Neuronal stem cell (in vitro differentiated cells): ENCODE measurements at regions not wholly inside any gene's neighbourhood (a gene's known extent, or its start where the extent isn't known, plus 50 kb on each side); places are given as distances from the start of the nearest gene placed in this dataset.
A peak's percentile ranks its signal among the peaks of the same experiment; 100 is the strongest.

Experiments
- DNase-seq: peaks from one replicate; pipeline ENCODE4 v3.0.0-alpha.2; 2013; ENCODE audit warnings: low spot score
- H2AFZ ChIP-seq: one replicate; pipeline ENCODE4 v1.6.1; 2013; ENCODE audit warnings: mild to moderate bottlenecking, low read length, inconsistent platforms
- H2AK5ac ChIP-seq: 2 replicates; pipeline ENCODE4 v1.6.1; 2013; ENCODE audit warnings: low read depth, mild to moderate bottlenecking, inconsistent platforms, low read length, moderate library complexity, mixed read lengths
- H2BK120ac ChIP-seq: 2 replicates; pipeline ENCODE4 v1.6.1; 2013; ENCODE audit warnings: low read depth, mild to moderate bottlenecking, inconsistent platforms, low read length, moderate library complexity, mixed read lengths
- H2BK12ac ChIP-seq: one replicate; pipeline ENCODE4 v1.6.1; 2013; ENCODE audit warnings: low read length, inconsistent platforms
- H2BK15ac ChIP-seq: 2 replicates; pipeline ENCODE4 v1.6.1; 2013; ENCODE audit warnings: mild to moderate bottlenecking, low read length, inconsistent platforms, mixed read lengths
- H2BK5ac ChIP-seq: one replicate; pipeline ENCODE4 v1.6.1; 2013; ENCODE audit warnings: inconsistent platforms, mild to moderate bottlenecking, low read length, moderate library complexity
- H3K14ac ChIP-seq: one replicate; pipeline ENCODE4 v1.6.1; 2013; ENCODE audit warnings: low read length, inconsistent platforms
- H3K18ac ChIP-seq: 2 replicates; pipeline ENCODE4 v1.6.1; 2013; ENCODE audit warnings: low read length, inconsistent platforms
- H3K23ac ChIP-seq: 2 replicates; pipeline ENCODE4 v1.6.1; 2013; ENCODE audit warnings: low read depth, mild to moderate bottlenecking, mixed read lengths, low read length, inconsistent platforms; ENCODE audit not compliant: poor library complexity
- H3K27ac ChIP-seq: replicated peaks from 3 replicates; pipeline ENCODE4 v1.5.1; 2013; ENCODE audit warnings: low read length, inconsistent platforms
- H3K27me3 ChIP-seq, 3 experiments: 2 replicates each; pipeline ENCODE4 v1.6.1; 2013; ENCODE audit warnings: low read length in 3 of 3, mild to moderate bottlenecking in 2 of 3, inconsistent platforms in 1 of 3, low read depth in 1 of 3, mixed read lengths in 1 of 3, moderate library complexity in 1 of 3; ENCODE audit not compliant: control insufficient read depth in 3 of 3, insufficient read depth in 3 of 3
- H3K36me3 ChIP-seq, 2 donors: replicated peaks in 1 of 2; 2 replicates each; pipeline ENCODE4 v1.6.1; 2013; ENCODE audit warnings: low read length in 2 of 2; ENCODE audit not compliant: control insufficient read depth in 2 of 2, insufficient read depth in 2 of 2
- H3K4ac ChIP-seq: 2 replicates; pipeline ENCODE4 v1.6.1; 2013; ENCODE audit warnings: inconsistent platforms, mild to moderate bottlenecking, low read length, moderate library complexity
- H3K4me1 ChIP-seq, 2 donors: 1 replicate in 1 of 2; 2 replicates in 1 of 2; pipeline ENCODE4 v1.6.1; 2013; ENCODE audit warnings: low read length in 2 of 2, low read depth in 1 of 2; ENCODE audit not compliant: control insufficient read depth in 2 of 2, insufficient read depth in 1 of 2
- H3K4me2 ChIP-seq: one replicate; pipeline ENCODE4 v1.6.1; 2013; ENCODE audit warnings: mild to moderate bottlenecking, low read length, inconsistent platforms; ENCODE audit not compliant: insufficient read depth, poor library complexity, severe bottlenecking
- H3K4me3 ChIP-seq, 2 donors: 2 replicates each; pipeline ENCODE4 v1.5.1; 2013; ENCODE audit warnings: low read length in 2 of 2, mild to moderate bottlenecking in 2 of 2, inconsistent platforms in 1 of 2, moderate library complexity in 1 of 2
- H3K79me1 ChIP-seq: one replicate; pipeline ENCODE4 v1.6.1; 2013; ENCODE audit warnings: low read depth, mild to moderate bottlenecking, inconsistent platforms, low read length, moderate library complexity
- H3K9ac ChIP-seq: one replicate; pipeline ENCODE4 v1.6.1; 2013; ENCODE audit warnings: mild to moderate bottlenecking, low read depth, low read length, inconsistent platforms; ENCODE audit not compliant: poor library complexity
- H3K9me3 ChIP-seq, 2 donors: replicated peaks in 1 of 2; 2 replicates each; pipeline versions ENCODE3 to v1.6.1; 2013; ENCODE audit warnings: low read length in 2 of 2, mild to moderate bottlenecking in 2 of 2, inconsistent platforms in 1 of 2, low read depth in 1 of 2, mixed read lengths in 1 of 2, moderate library complexity in 1 of 2; ENCODE audit not compliant: control insufficient read depth in 2 of 2, insufficient read depth in 1 of 2
- H4K8ac ChIP-seq: one replicate; pipeline ENCODE4 v1.6.1; 2013; ENCODE audit warnings: low read depth, mild to moderate bottlenecking, inconsistent platforms, low read length, moderate library complexity
- H4K91ac ChIP-seq: one replicate; pipeline ENCODE4 v1.6.1; 2013; ENCODE audit warnings: low read length, low read depth, mild to moderate bottlenecking, inconsistent platforms; ENCODE audit not compliant: poor library complexity
- WGBS, 2 donors: extraction: QIAGEN DNeasy Blood & Tissue Kit; methylation state at CpG; one replicate each; pipeline ENCODE4 v1.1.7; 2013; ENCODE audit warnings: missing lambda C conversion rate in 2 of 2, mixed read lengths in 1 of 2; ENCODE audit not compliant: insufficient read length in 2 of 2, insufficient replicate concordance in 1 of 2; ENCODE audit errors: extremely low coverage in 2 of 2; 5-methylcytosine and 5-hydroxymethylcytosine counted together

DNA sequence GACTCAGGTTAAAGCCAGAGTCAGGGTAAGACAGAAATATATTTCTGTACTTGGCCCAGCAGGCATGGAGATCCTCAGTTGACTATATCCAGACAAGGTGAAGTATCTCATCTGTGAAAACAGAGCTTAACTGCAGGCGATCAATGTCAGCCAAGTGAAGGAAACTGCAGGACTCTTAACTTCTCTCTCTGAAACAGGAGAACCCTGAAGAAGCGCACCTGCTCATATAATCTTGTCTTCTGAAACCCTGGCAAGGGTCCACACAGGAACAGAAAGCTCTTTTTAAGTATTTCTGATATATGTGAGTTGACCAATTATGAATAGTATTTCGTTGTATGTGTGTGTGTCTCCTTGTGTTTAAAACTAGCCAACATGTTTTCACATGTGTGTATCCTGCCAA, 504.8 kb upstream of the SLITRK5 start:
- Histone ChIP-seq H2BK5ac (no peak overlapping the region), H3K9me3 (peaks cover 0 to 7% of the 10 kb centered on the region in 2 donors), H3K27me3 (no peaks in the 10 kb centered on the region), H3K36me3 (no peaks in the 10 kb centered on the region), H3K4ac (no peak overlapping the region), H3K79me1 (no peaks in the 10 kb centered on the region), H3K9ac (no peak overlapping the region), H3K4me2 (no peak overlapping the region), H2AK5ac (no peak overlapping the region), H2BK15ac (no peak overlapping the region), H2BK120ac (no peak overlapping the region), H3K18ac (no peak overlapping the region), H2AFZ (no peak overlapping the region), H2BK12ac (no peak overlapping the region), H3K27ac (no peak overlapping the region), H3K14ac (no peak overlapping the region), H4K8ac (no peak overlapping the region), H3K23ac (no peak overlapping the region), H3K4me3 (no peak overlapping the region), H3K4me1 (no peaks in the 10 kb centered on the region), H4K91ac (no peak overlapping the region)
- WGBS, 2 donors = no CpG with 5 or more reads among the region's 3 CpGs
- DNase-seq = no peak

DNA sequence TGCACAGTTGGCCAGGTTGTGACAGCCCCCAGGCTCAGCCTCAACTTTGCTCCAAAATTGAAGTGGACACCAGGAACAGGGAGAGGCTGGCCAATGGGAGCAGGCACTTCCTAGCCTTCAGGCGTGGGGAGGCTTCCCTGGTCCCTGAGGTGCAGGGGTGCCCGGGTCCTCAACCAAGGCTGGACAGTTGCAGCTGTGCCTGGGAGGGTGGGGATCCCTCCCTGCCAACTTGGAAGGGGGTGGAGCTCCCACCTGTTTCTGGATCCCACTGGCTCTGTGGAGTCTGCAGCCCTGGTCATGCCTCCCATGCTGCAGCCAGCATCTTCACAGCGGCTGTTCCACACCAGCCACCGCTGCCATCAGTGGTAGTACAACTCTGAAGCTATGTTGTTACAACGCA, 502.8 kb upstream of the SLITRK5 start:
- H3K36me3 ChIP-seq = no peaks in the 10 kb centered on the region
- no peak overlapping the region for H2BK12ac ChIP-seq
- no peak overlapping the region for H2AK5ac ChIP-seq
- H3K4ac ChIP-seq = no peak overlapping the region
- DNase-seq = no peak
- no CpG with 5 or more reads among the region's 5 CpGs for WGBS, 2 donors
- no peak overlapping the region for H3K4me2 ChIP-seq
- no peak overlapping the region for H3K27ac ChIP-seq
- H3K14ac ChIP-seq = no peak overlapping the region
- H2BK15ac ChIP-seq = no peak overlapping the region
- H4K91ac ChIP-seq = no peak overlapping the region
- no peak overlapping the region for H4K8ac ChIP-seq
- H2BK5ac ChIP-seq = no peak overlapping the region
- H3K18ac ChIP-seq = peak overlapping the region; percentile 44
- H3K4me3 ChIP-seq = peak overlapping the region in 1 of 2 donors; percentile 64
- H3K9ac ChIP-seq = no peak overlapping the region
- H3K23ac ChIP-seq = no peak overlapping the region
- H2BK120ac ChIP-seq = peak overlapping the region; percentile 10
- H3K27me3 ChIP-seq = no peaks in the 10 kb centered on the region
- H3K9me3 ChIP-seq = peaks cover 0 to 7% of the 10 kb centered on the region in 2 donors
- H3K79me1 ChIP-seq = no peaks in the 10 kb centered on the region
- no peak overlapping the region for H2AFZ ChIP-seq
- no peaks in the 10 kb centered on the region for H3K4me1 ChIP-seq

DNA sequence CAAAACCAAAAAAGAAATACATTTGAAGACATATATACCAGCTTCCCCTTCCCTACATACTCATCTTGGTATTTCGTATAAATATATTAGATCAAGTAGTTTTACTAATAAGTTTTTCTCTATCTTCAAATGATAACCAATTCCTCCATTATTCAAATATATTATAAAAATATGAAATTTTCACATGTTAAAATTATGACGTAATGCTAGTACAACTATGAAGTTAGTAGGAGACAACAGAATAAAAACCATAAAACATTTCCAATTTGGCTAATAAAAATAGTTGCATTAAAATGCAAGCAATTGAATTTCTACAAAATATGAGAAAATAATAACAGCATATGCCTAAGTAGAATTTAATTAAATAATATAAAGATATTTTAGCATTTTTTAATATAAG, 501.8 kb upstream of the SLITRK5 start:
- Histone ChIP-seq H3K4me2 (no peak overlapping the region), H2BK12ac (no peak overlapping the region), H3K4ac (no peak overlapping the region), H3K27me3 (no peaks in the 10 kb centered on the region), H3K23ac (no peak overlapping the region), H3K4me3 (no peak overlapping the region), H3K27ac (no peak overlapping the region), H2AK5ac (no peak overlapping the region), H2BK120ac (no peak overlapping the region), H4K91ac (no peak overlapping the region), H3K14ac (no peak overlapping the region), H3K18ac (no peak overlapping the region), H2AFZ (no peak overlapping the region), H3K9ac (no peak overlapping the region), H3K79me1 (no peaks in the 10 kb centered on the region), H3K36me3 (no peaks in the 10 kb centered on the region), H4K8ac (no peak overlapping the region), H2BK15ac (no peak overlapping the region), H3K4me1 (no peaks in the 10 kb centered on the region), H3K9me3 (peaks cover 0 to 7% of the 10 kb centered on the region in 2 donors), H2BK5ac (no peak overlapping the region)
- DNase-seq = no peak
- no CpG with 5 or more reads among the region's 2 CpGs for WGBS, 2 donors

DNA sequence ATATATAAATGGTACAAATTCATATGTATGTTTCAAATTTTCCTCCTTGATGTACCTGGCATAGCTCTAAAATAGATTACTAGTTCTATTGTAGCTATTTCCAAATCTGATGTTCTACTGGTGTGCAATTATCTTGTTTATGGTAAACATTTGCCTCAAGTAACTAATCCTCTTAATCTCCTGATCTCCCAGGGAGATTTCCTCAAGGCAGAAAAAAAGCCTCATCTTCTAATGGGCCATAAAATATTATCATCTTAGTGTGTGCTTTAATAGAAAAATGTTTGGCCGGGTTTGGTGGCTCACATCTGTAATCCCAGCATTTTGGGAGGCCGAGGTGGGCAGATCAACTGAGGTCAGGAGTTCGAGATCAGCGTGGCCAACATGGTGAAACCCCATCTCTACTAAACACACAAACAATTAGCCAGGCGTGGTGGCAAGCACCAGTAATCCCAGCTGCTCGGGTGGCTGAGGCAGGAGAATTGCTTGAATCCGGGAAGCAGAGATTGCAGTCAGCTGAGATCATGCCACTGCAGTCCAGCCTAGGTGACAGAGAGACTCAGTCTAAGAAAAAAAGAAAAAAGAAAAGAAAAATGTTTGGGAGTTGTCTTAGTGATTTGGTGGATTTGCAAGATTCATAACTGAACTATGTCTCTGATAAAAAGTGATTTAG, 498.9 kb upstream of the SLITRK5 start:
- no peaks in the 10 kb centered on the region for H3K4me1 ChIP-seq
- no peak overlapping the region for H3K23ac ChIP-seq
- no peak overlapping the region for H3K14ac ChIP-seq
- H3K36me3 ChIP-seq = no peaks in the 10 kb centered on the region
- peak overlapping the region; percentile 38 for H2AFZ ChIP-seq
- no peak overlapping the region for H3K4me3 ChIP-seq
- H2AK5ac ChIP-seq = no peak overlapping the region
- no peak overlapping the region for H2BK120ac ChIP-seq
- H3K79me1 ChIP-seq = no peaks in the 10 kb centered on the region
- no peak for DNase-seq
- H3K27me3 ChIP-seq = no peaks in the 10 kb centered on the region
- no peak overlapping the region for H2BK5ac ChIP-seq
- no peak overlapping the region for H4K8ac ChIP-seq
- H3K27ac ChIP-seq = no peak overlapping the region
- H4K91ac ChIP-seq = no peak overlapping the region
- H3K4ac ChIP-seq = no peak overlapping the region
- WGBS, 2 donors = no CpG with 5 or more reads among the region's 7 CpGs
- no peak overlapping the region for H2BK15ac ChIP-seq
- H3K9ac ChIP-seq = no peak overlapping the region
- no peak overlapping the region for H3K4me2 ChIP-seq
- H3K18ac ChIP-seq = no peak overlapping the region
- peaks cover 0 to 4% of the 10 kb centered on the region in 2 donors for H3K9me3 ChIP-seq
- no peak overlapping the region for H2BK12ac ChIP-seq
